ENCODE measurements at regions not wholly inside any gene's neighbourhood (a gene's known extent, or its start where the extent isn't known, plus 50 kb on each side); places are given as distances from the start of the nearest gene placed in this dataset.

- no peak overlapping the region for H3K18ac ChIP-seq (ENCODE audit: extremely low read depth, low read length)
- H3K4me2 ChIP-seq (ENCODE audit: insufficient read depth in 1 of 2, low read depth in 2 of 2, low read length in 2 of 2), result no peak overlapping the region
- H2BK15ac ChIP-seq (ENCODE audit: low read length), result no peak overlapping the region
- no peak overlapping the region for H4K91ac ChIP-seq (replicated peaks; ENCODE audit: insufficient read length, low read length)
- no peak overlapping the region for H3K56ac ChIP-seq (replicated peaks; ENCODE audit: insufficient read length, low read depth, low read length)
- ChIA-PET CTCF (ENCODE audit: partially characterized antibody) (interaction anchor here (0.6 kb wide), 1 partner anchor 10 kb away, joined by 3 read pairs; no protein-coding TSS in a partner anchor), POLR2A (ENCODE audit: partially characterized antibody) (no interaction called here)
- no peak overlapping the region for H3K14ac ChIP-seq (ENCODE audit: insufficient read length)
- H3K23ac ChIP-seq (ENCODE audit: insufficient read length), result no peak overlapping the region
- H3K79me1 ChIP-seq (ENCODE audit: low read depth, low read length), result no peaks in the 10 kb centered on the region
- H3K27me3 ChIP-seq (replicated peaks in 1 of 4; ENCODE audit: control insufficient read depth in 3 of 4, extremely low read depth in 1 of 4, insufficient read depth in 3 of 4, low read length in 3 of 4), result no peaks in the 10 kb centered on the region
- H2BK20ac ChIP-seq (ENCODE audit: low read length), result no peak overlapping the region
- DNase-seq (ENCODE audit: low read depth in 1 of 2, low spot score in 2 of 2) (no peak), FAIRE-seq (no peak)
- no peak overlapping the region for H3K27ac ChIP-seq (ENCODE audit: low read depth, low read length)
- H3K79me2 ChIP-seq (ENCODE audit: control insufficient read depth in 1 of 2, insufficient read depth in 2 of 2, low read length in 2 of 2), result no peaks in the 10 kb centered on the region
- H3K4me3 ChIP-seq (ENCODE audit: extremely low read depth in 1 of 4, insufficient read depth in 2 of 4, low read depth in 3 of 4, low read length in 4 of 4), result no peak overlapping the region
- H3K9ac ChIP-seq (replicated peaks in 1 of 4; ENCODE audit: extremely low read depth in 1 of 4, low read depth in 3 of 4, low read length in 3 of 4), result no peak overlapping the region
- no peak overlapping the region for H2AK5ac ChIP-seq (ENCODE audit: low read depth, low read length)
- no peak overlapping the region for H2BK120ac ChIP-seq (replicated peaks; ENCODE audit: low read depth, low read length)
- H3K9me3 ChIP-seq (ENCODE audit: insufficient read depth in 2 of 2, low read depth in 1 of 2, low read length in 1 of 2), result no peaks in the 10 kb centered on the region
- H2BK12ac ChIP-seq (ENCODE audit: low read depth, low read length), result no peak overlapping the region
- no peak overlapping the region for H2BK5ac ChIP-seq (ENCODE audit: low read depth, low read length)
- no peaks in the 10 kb centered on the region for H3K36me3 ChIP-seq (ENCODE audit: control insufficient read depth in 2 of 4, insufficient read depth in 4 of 4, low read length in 3 of 4)
- no peak overlapping the region for H4K5ac ChIP-seq (ENCODE audit: insufficient read length, low read depth, low read length)
- H3K23me2 ChIP-seq (ENCODE audit: low read depth, low read length), result no peaks in the 10 kb centered on the region
- no peak overlapping the region; the same call in 1 of the 2 replicates for H2AFZ ChIP-seq (ENCODE audit: low read length)
- H4K8ac ChIP-seq (ENCODE audit: extremely low read depth, insufficient read depth, low read length), result no peak overlapping the region
- H3K4ac ChIP-seq (replicated peaks; ENCODE audit: insufficient read length, low read depth, low read length), result no peak overlapping the region
- H4K20me1 ChIP-seq (replicated peaks in 1 of 2; ENCODE audit: control insufficient read depth in 1 of 2, insufficient read depth in 2 of 2, low read length in 2 of 2), result no peaks in the 10 kb centered on the region
- H3K4me1 ChIP-seq (replicated peaks in 1 of 4; ENCODE audit: control insufficient read depth in 3 of 4, insufficient read depth in 4 of 4, low read length in 3 of 4), result peaks cover 0 to 3% (median 0%) of the 10 kb centered on the region in 4 experiments; a peak in 2 of 7 replicates
- TF ChIP-seq SP4 (IDR thresholded peaks at IDR 0.05; ENCODE audit: low read length) (no peak), SIN3A (conservative IDR thresholded peaks at IDR 0.05 in 1 of 2, IDR thresholded peaks at IDR 0.05 in 1 of 2; ENCODE audit: low read depth in 1 of 2, low read length in 2 of 2) (no peak)
These were observed 1137.1 kb upstream of the ATXN8OS start for GRCh38 chr13:68970532-68970931.

Measured in H1 (cell line).